GM12878 (cell line): ENCODE measurements at regions not wholly inside any gene's neighbourhood (a gene's known extent, or its start where the extent isn't known, plus 50 kb on each side); places are given as distances from the start of the nearest gene placed in this dataset.

Experiments
- ATAC-seq: fragments of 200-7000 bp; cut with Tn5 transposase; 3 replicates; pipeline ENCODE4 v1.9.1; 2020; ENCODE audit warnings: mild to moderate bottlenecking, moderate library complexity
- BruUV-seq: library from RNA; stranded (reverse); fragments of 400-500 nt; replicated peaks from 2 replicates; lab custom pipeline; 2021; lab: Mats Ljungman, UMichigan
- CTCF ChIA-PET: fragments of 300-600 bp; sonication (Branson Sonifier 250); formaldehyde crosslinking; extraction: SDS; loops from one replicate; lab custom pipeline; 2021; ENCODE audit warnings: inconsistent platforms; lab: Yijun Ruan, JAX
- POLR2A ChIA-PET: fragments of 350-600 bp; formaldehyde crosslinking; extraction: SDS; loops from one replicate; lab custom pipeline; 2021; ENCODE audit warnings: inconsistent platforms; lab: Charles Lee
- RAD21 ChIA-PET: fragments of 300-600 bp; sonication (Branson Sonifier 250); formaldehyde crosslinking; loops from one replicate; lab custom pipeline; 2023; ENCODE audit warnings: antibody characterized with exemption; ENCODE audit not compliant: unreplicated experiment; lab: Charles Lee
- SMC1A ChIA-PET: fragments of 300-600 bp; sonication (Branson Sonifier 250); formaldehyde crosslinking; loops from one replicate; lab custom pipeline; 2023; ENCODE audit not compliant: unreplicated experiment, uncharacterized antibody; lab: Charles Lee
- DNase-seq: peaks from one replicate; pipeline ENCODE4 v3.0.0-alpha.2; 2011; ENCODE audit warnings: low read depth, low spot score
- FAIRE-seq: peaks from 3 replicates; lab custom pipeline; 2011; peaks lifted over from hg19 to GRCh38; lab: Jason Lieb, UNC
- H2AFZ ChIP-seq: 2 replicates; pipeline ENCODE4 v1.6.0; 2011; ENCODE audit warnings: low read depth, low read length, control low read depth; ENCODE audit not compliant: control insufficient read depth
- H3K27ac ChIP-seq: 2 replicates; pipeline ENCODE4 v1.5.1; 2011; ENCODE audit warnings: control low read depth; ENCODE audit not compliant: control insufficient read depth, insufficient read depth
- H3K27me3 ChIP-seq, 2 experiments: replicated peaks in 1 of 2; 2 replicates each; pipeline versions ENCODE4 v1.6.0 to v1.6.1; 2011; ENCODE audit warnings: low read length in 1 of 2; ENCODE audit not compliant: control insufficient read depth in 2 of 2, insufficient read depth in 2 of 2
- H3K36me3 ChIP-seq, 2 experiments: 2 replicates each; pipeline ENCODE4 v1.5.1; 2011; ENCODE audit warnings: low read length in 1 of 2; ENCODE audit not compliant: control insufficient read depth in 2 of 2, insufficient read depth in 2 of 2
- H3K4me1 ChIP-seq: 2 replicates; pipeline ENCODE4 v1.6.1; 2011; ENCODE audit warnings: mild to moderate bottlenecking, low read length, moderate library complexity, mixed read lengths; ENCODE audit not compliant: control insufficient read depth, insufficient read depth
- H3K4me2 ChIP-seq: 2 replicates; pipeline ENCODE4 v1.6.0; 2011; ENCODE audit warnings: control low read depth; ENCODE audit not compliant: control insufficient read depth, insufficient read depth
- H3K4me3 ChIP-seq: fragments of 200-600 bp; sonication (generic); 2 replicates; pipeline ENCODE4 v1.5.1; 2016
- H3K79me2 ChIP-seq: 2 replicates; pipeline ENCODE4 v1.6.0; 2011; ENCODE audit warnings: low read length; ENCODE audit not compliant: control insufficient read depth, insufficient read depth
- H3K9ac ChIP-seq: 2 replicates; pipeline ENCODE4 v1.8.0; 2011; ENCODE audit warnings: low read length, control low read depth, mixed read lengths; ENCODE audit not compliant: control insufficient read depth, insufficient read depth
- H3K9me3 ChIP-seq: replicated peaks from 3 replicates; pipeline ENCODE4 v1.5.1; 2011; ENCODE audit warnings: mild to moderate bottlenecking, low read length; ENCODE audit not compliant: control insufficient read depth, insufficient read depth
- H4K20me1 ChIP-seq: 2 replicates; pipeline ENCODE4 v1.6.0; 2011; ENCODE audit not compliant: control insufficient read depth, insufficient read depth
- BCL11A ChIP-seq: IDR thresholded peaks from 2 replicates; pipeline ENCODE4 v1.6.1; 2011; ENCODE audit warnings: low read depth, low read length
- HCFC1 ChIP-seq: fragments of 150-350 bp; IDR thresholded peaks from 2 replicates; pipeline ENCODE4 v1.6.1; 2014; ENCODE audit warnings: low read length
- KDM1A ChIP-seq: fragments of 200-600 bp; sonication (generic); IDR thresholded peaks from 2 replicates; pipeline ENCODE4 v1.6.1; 2016; ENCODE audit warnings: borderline replicate concordance
- NFYB ChIP-seq: IDR thresholded peaks from 2 replicates; pipeline ENCODE4 v1.6.1; 2011; ENCODE audit warnings: low read depth, mild to moderate bottlenecking, low read length, improper control_type of control experiment, moderate library complexity; ENCODE audit not compliant: insufficient read depth
- NR2F1 ChIP-seq: fragments of 450-650 bp; conservative IDR thresholded peaks from 2 replicates; pipeline ENCODE4 v1.6.1; 2017; ENCODE audit warnings: mild to moderate bottlenecking
- PAX5 ChIP-seq: IDR thresholded peaks from 2 replicates; pipeline ENCODE4 v1.6.1; 2011; ENCODE audit warnings: low read depth, low read length, borderline replicate concordance
- PML ChIP-seq: IDR thresholded peaks from 2 replicates; pipeline ENCODE4 v1.6.1; 2012; ENCODE audit warnings: low read length, inconsistent platforms
- REST ChIP-seq: IDR thresholded peaks from 2 replicates; pipeline ENCODE4 v1.6.1; 2012; ENCODE audit warnings: mild to moderate bottlenecking, low read depth, low read length
- SMC3 ChIP-seq: IDR thresholded peaks from 2 replicates; pipeline ENCODE4 v1.6.1; 2011; ENCODE audit warnings: low read length, improper control_type of control experiment, borderline replicate concordance
- TAF1 ChIP-seq: IDR thresholded peaks from 2 replicates; pipeline ENCODE4 v1.6.1; 2011; ENCODE audit warnings: mild to moderate bottlenecking, low read depth, low read length, borderline replicate concordance
- WGBS: methylation state at CpG from one replicate; pipeline ENCODE4 v1.1.6; 2016; ENCODE audit warnings: low lambda C conversion rate; ENCODE audit not compliant: insufficient replicate concordance, insufficient coverage; ENCODE audit errors: missing lambda C conversion rate; 5-methylcytosine and 5-hydroxymethylcytosine counted together
- in situ Hi-C: fragments of 300-500 bp; cut with MboI; formaldehyde crosslinking; loops from 9 replicates; pipeline ENCODE4 v1.14.3; 2018; ENCODE audit warnings: mixed read lengths
- intact Hi-C: fragments of 100-400 bp; cut with micrococcal nuclease; formaldehyde crosslinking; loops from one replicate; pipeline ENCODE4 v1.14.2; 2022; ENCODE audit not compliant: unreplicated experiment

DNA sequence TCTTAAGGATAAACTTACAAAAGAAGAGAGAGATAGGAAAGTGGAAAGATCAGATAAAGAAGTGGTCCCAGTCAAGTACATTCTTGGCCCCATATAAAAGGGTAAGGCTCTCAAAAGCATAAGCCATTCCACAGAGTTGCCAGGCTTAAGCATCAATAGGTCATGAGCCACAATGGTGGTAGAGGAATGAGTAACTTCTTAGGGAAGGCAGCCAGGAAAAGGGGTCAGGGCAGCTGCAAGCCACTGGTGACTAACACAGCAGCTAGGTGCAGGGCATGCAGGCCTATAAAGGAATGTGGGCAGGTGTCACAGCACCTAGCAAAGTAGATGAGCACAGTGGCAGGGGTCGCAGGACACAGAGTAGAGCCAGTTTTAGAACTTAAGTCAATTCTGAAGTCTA lies 302.6 kb upstream of the FAT3 start:
- Histone ChIP-seq H3K9ac (no peak overlapping the region), H3K27ac (no peak overlapping the region), H3K4me1 (no peaks in the 10 kb centered on the region), H2AFZ (no peak overlapping the region), H3K4me3 (no peak overlapping the region), H3K79me2 (no peaks in the 10 kb centered on the region), H3K4me2 (no peak overlapping the region), H4K20me1 (no peaks in the 10 kb centered on the region), H3K27me3 (no peaks in the 10 kb centered on the region), H3K36me3 (no peaks in the 10 kb centered on the region), H3K9me3 (no peaks in the 10 kb centered on the region)
- DNase-seq (no peak), ATAC-seq (no peak), FAIRE-seq (no peak)
- intact Hi-C loops (no loop called here), in situ Hi-C loops (no loop called here)
- TF ChIP-seq SMC3 (no peak), NR2F1 (no peak), PAX5 (no peak), REST (no peak), NFYB (no peak), HCFC1 (no peak), PML (no peak), BCL11A (no peak), TAF1 (no peak), KDM1A (no peak)
- CTCF ChIA-PET: no interaction called here
- SMC1A ChIA-PET: no interaction called here
- POLR2A ChIA-PET: no interaction called here
- BruUV-seq: no TSS peak
- 0% methylated on average over 1 of the region's 1 CpG for WGBS
- RAD21 ChIA-PET: no interaction called here
